ENCODE measurements at regions not wholly inside any gene's neighbourhood (a gene's known extent, or its start where the extent isn't known, plus 50 kb on each side); places are given as distances from the start of the nearest gene placed in this dataset.

GRCh38 chr5:5816960-5817359, 394.5 kb downstream of the ICE1 start:
- no peak overlapping the region for H3K4me3 ChIP-seq (ENCODE audit: extremely low read depth in 1 of 4, insufficient read depth in 2 of 4, low read depth in 3 of 4, low read length in 4 of 4)
- H4K5ac ChIP-seq (ENCODE audit: insufficient read length, low read depth, low read length) = no peak overlapping the region
- H3K4me2 ChIP-seq (ENCODE audit: insufficient read depth in 1 of 2, low read depth in 2 of 2, low read length in 2 of 2) = no peak overlapping the region
- FAIRE-seq (no peak), DNase-seq (ENCODE audit: low read depth in 1 of 2, low spot score in 2 of 2) (no peak)
- no peaks in the 10 kb centered on the region for H4K20me1 ChIP-seq (replicated peaks in 1 of 2; ENCODE audit: control insufficient read depth in 1 of 2, insufficient read depth in 2 of 2, low read length in 2 of 2)
- no peaks in the 10 kb centered on the region for H3K23me2 ChIP-seq (ENCODE audit: low read depth, low read length)
- no peak overlapping the region for H2BK5ac ChIP-seq (ENCODE audit: low read depth, low read length)
- H3K9ac ChIP-seq (replicated peaks in 1 of 4; ENCODE audit: extremely low read depth in 1 of 4, low read depth in 3 of 4, low read length in 3 of 4) = no peak overlapping the region
- H3K27me3 ChIP-seq (replicated peaks in 1 of 4; ENCODE audit: control insufficient read depth in 3 of 4, extremely low read depth in 1 of 4, insufficient read depth in 3 of 4, low read length in 3 of 4) = no peaks in the 10 kb centered on the region
- ChIA-PET POLR2A (ENCODE audit: partially characterized antibody) (no interaction called here), CTCF (ENCODE audit: partially characterized antibody) (interaction anchor here (0.8 to 1.2 kb wide), 2 partner anchors 65 to 321 kb away, joined by 3 read pairs; no protein-coding TSS in a partner anchor)
- no peak overlapping the region for H3K18ac ChIP-seq (ENCODE audit: extremely low read depth, low read length)
- H3K79me1 ChIP-seq (ENCODE audit: low read depth, low read length) = no peaks in the 10 kb centered on the region
- H3K14ac ChIP-seq (ENCODE audit: insufficient read length) = no peak overlapping the region
- no peak overlapping the region for H3K56ac ChIP-seq (replicated peaks; ENCODE audit: insufficient read length, low read depth, low read length)
- no peak overlapping the region for H2AK5ac ChIP-seq (ENCODE audit: low read depth, low read length)
- H2BK15ac ChIP-seq (ENCODE audit: low read length) = no peak overlapping the region
- no peaks in the 10 kb centered on the region; a peak in 1 of 8 replicates for H3K36me3 ChIP-seq (ENCODE audit: control insufficient read depth in 2 of 4, insufficient read depth in 4 of 4, low read length in 3 of 4)
- H3K4me1 ChIP-seq (replicated peaks in 1 of 4; ENCODE audit: control insufficient read depth in 3 of 4, insufficient read depth in 4 of 4, low read length in 3 of 4) = no peaks in the 10 kb centered on the region
- no peaks in the 10 kb centered on the region for H3K9me3 ChIP-seq (ENCODE audit: insufficient read depth in 2 of 2, low read depth in 1 of 2, low read length in 1 of 2)
- no peak overlapping the region for H4K8ac ChIP-seq (ENCODE audit: extremely low read depth, insufficient read depth, low read length)
- H3K27ac ChIP-seq (ENCODE audit: low read depth, low read length) = no peak overlapping the region
- no peak overlapping the region for H4K91ac ChIP-seq (replicated peaks; ENCODE audit: insufficient read length, low read length)
- no peak overlapping the region for H2BK20ac ChIP-seq (ENCODE audit: low read length)
- no peak overlapping the region for H3K4ac ChIP-seq (replicated peaks; ENCODE audit: insufficient read length, low read depth, low read length)
- no peak overlapping the region for H2BK120ac ChIP-seq (replicated peaks; ENCODE audit: low read depth, low read length)
- no peaks in the 10 kb centered on the region for H3K79me2 ChIP-seq (ENCODE audit: control insufficient read depth in 1 of 2, insufficient read depth in 2 of 2, low read length in 2 of 2)
- no peak overlapping the region for H2AFZ ChIP-seq (ENCODE audit: low read length)
- no peak overlapping the region for H3K23ac ChIP-seq (ENCODE audit: insufficient read length)
- H2BK12ac ChIP-seq (ENCODE audit: low read depth, low read length) = no peak overlapping the region
- TF ChIP-seq EZH2 (IDR thresholded peaks at IDR 0.05; ENCODE audit: low read depth, low read length, severe bottlenecking) = no peak
- no peak for TF ChIP-seq POLR2AphosphoS5 (IDR thresholded peaks at IDR 0.05; ENCODE audit: low read depth, low read length)
- TF ChIP-seq EGR1 (IDR thresholded peaks at IDR 0.05; ENCODE audit: borderline replicate concordance, low read depth, low read length) = no peak
- TF ChIP-seq SUZ12 (IDR thresholded peaks at IDR 0.05; ENCODE audit: low read length) = no peak
- TF ChIP-seq MAFK (IDR thresholded peaks at IDR 0.05; ENCODE audit: low read depth, low read length) = no peak
- no peak for TF ChIP-seq JUN (IDR thresholded peaks at IDR 0.05; ENCODE audit: low read depth, low read length)
- TF ChIP-seq BRCA1 (IDR thresholded peaks at IDR 0.05; ENCODE audit: low read depth, low read length) = no peak

Data from H1 (cell line).